ENCODE measurements at regions not wholly inside any gene's neighbourhood (a gene's known extent, or its start where the extent isn't known, plus 50 kb on each side); places are given as distances from the start of the nearest gene placed in this dataset.
A peak's percentile ranks its signal among the peaks of the same experiment; 100 is the strongest.
"Not testable (repeated sequence)": the region's sequence is repeated elsewhere in the genome, so short reads cannot be mapped to it uniquely, and the experiment has no call there.

GRCh38 chr9:119898316-119898715 is 529.1 kb upstream of the BRINP1 start:
- no peak for DNase-seq

DNA sequence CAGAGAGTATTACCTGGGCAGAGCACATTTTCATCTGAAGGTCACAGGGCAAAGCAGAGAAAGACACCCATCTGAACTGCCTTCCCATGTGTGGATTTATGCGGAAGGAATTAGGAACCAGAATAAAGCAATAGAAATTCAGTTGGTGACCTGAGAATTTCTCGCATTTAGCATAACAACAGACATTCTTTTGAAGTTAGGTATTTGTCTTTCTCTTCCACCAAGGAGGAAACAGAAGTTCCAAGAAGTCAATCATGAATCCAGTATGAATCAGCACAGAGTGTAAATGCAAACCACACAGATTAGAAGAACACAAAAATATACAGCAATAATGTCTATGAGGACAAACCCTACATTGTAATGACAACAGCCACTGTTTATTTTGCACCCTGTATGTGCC is 515.2 kb upstream of the BRINP1 start:
- no peak for DNase-seq

- no peak for DNase-seq
Measured at GRCh38 chr9:119881898-119882297, 512.7 kb upstream of the BRINP1 start.

GRCh38 chr9:119880361-119880760 is 511.1 kb upstream of the BRINP1 start:
- DNase-seq: peak in 1 of 2 experiments; percentile 46

DNA sequence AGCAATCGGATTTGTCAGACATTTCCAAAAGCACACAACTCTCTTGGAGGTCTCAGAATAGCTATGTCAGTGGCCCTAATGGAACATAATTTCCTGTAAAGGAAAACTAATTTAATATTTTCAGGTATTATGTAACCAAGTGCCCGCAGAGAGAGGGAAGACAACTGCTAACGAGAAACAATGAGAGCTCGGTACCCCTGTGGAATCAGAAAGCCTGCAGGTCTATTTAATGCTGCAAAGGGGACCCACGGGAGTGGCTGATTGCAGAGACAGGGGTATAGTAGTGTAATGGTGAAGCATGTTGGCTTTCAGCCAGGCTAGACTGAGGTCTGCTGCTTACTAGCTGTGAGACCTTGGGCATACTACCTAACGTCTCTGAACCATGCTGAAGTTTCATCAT is 508.1 kb upstream of the BRINP1 start:
- DNase-seq: no peak

GRCh38 chr9:119873877-119874276 is 504.6 kb upstream of the BRINP1 start:
- DNase-seq: no peak

- DNase-seq: not testable (repeated sequence)
Measured at GRCh38 chr9:119870251-119870650, 501.0 kb upstream of the BRINP1 start.

- DNase-seq: no peak
Measured at GRCh38 chr9:119868694-119869093, 499.5 kb upstream of the BRINP1 start.

DNA sequence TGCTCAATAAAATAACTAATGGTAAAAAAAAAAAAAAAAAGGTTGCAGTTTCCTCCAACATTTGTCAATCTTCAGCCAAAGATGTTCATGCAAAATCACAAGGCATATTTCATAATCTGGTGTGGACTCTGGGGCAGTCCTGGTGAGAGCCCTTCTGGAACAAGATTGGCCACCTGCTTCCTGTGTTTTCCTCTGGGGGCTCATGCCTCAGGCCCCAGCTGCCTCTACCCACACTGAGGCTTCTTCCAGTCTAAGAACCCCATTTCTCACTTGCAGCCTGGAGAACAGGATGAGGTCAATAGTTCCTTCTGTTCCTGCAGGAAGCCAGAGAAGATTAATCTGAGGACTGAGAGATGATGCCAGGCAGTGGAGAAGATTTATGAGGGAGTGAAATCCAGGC is 492.6 kb upstream of the BRINP1 start:
- peak in 1 of 2 experiments; percentile 29 for DNase-seq

DNA sequence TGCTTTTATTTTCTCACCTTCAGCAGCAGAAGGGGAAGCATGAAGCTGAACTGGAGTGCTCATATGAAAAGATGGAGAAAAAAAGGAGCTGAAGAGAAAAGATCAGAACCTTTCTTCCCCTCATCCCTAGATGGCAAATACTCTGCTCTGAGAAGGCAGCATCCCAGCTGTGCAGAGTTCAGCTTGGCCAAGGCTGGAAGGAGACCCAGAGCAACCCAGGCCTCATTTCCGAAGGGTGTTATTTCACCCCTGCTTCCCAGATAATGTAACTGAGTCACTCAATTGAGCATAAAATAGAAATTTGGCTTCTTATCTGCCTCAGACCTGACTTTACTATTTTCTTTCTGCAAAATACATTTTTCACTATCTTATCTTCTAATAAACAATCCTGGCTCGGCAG is 489.9 kb upstream of the BRINP1 start:
- DNase-seq: no peak

- no peak for DNase-seq
Measured at GRCh38 chr9:119853126-119853525, 483.9 kb upstream of the BRINP1 start.

GRCh38 chr9:119852390-119852789 is 483.2 kb upstream of the BRINP1 start:
- no peak for DNase-seq

GRCh38 chr9:119844431-119844830 is 475.2 kb upstream of the BRINP1 start:
- peak; percentile 65 to 87 for DNase-seq

GRCh38 chr9:119841016-119841415 is 471.8 kb upstream of the BRINP1 start:
- DNase-seq: no peak

DNA sequence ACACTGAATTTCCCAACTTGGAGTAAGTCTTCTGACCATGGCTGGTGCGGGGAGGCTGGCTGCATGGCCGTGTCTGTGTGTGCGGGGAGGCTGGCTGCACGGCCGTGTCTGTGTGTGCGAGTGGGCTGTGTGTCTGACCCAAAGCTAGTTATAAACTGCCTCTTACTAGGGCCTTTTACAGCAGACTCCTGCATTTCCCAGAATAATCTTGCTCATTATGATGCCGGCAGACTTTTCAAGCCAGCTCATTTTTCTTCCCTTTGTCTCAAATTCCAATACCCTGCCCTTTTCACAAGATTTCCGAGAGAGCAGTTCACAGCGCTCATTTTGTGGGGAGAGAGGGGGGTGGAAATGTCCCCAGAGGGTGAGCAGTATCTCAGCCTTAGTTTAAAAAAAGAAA is 470.7 kb upstream of the BRINP1 start:
- no peak for DNase-seq

GRCh38 chr9:119838210-119838609 is 469.0 kb upstream of the BRINP1 start:
- no peak for DNase-seq

DNA sequence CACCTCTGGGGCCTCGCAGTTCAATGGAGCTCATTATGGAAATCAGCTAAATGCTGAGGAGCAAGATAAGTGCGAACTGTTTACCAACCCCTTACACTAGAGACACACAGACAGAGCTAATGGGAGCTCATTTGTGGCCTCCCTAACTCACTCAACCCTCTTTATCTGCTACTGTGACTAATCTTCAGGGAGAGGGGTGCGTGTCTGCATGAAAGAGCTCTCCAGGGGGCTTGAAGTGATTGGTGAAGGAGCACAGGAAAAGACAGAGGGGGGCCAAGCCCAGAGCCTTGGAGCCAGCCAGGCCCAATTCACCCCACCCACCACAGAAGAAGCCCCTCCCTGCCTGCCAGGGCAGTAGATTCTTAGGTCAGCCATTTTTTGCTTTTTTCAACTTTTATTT is 466.8 kb upstream of the BRINP1 start:
- DNase-seq: peak; percentile 48 to 72

DNA sequence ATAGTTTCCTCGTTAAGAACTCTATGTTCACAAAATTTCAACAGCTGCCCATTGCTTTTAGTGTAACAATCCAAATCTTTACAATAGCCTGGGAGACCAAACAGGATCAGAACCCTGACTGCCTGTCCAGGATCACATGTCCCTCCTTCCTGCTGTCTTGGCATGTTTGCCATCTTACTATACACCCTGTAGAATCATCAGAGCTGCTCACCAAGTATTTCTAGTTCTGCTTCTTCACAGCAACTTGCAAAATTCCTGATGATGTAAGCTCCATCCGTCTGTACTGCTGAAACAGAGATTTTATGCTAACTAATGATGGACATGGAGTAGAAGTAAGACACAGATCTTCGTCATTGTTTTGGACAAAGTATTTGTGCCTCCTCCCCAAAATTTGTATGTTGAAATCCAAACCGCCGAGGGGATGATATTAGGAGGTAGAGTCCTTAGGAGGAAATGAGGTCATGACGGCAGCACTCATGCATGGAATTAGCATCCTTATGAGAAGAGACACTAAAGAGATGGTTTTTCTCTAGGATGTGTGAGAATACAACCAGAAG is 464.9 kb upstream of the BRINP1 start:
- no peak for DNase-seq

GRCh38 chr9:119831309-119831708 is 462.1 kb upstream of the BRINP1 start:
- DNase-seq: no peak

- DNase-seq: no peak
Measured at GRCh38 chr9:119829748-119830147, 460.5 kb upstream of the BRINP1 start.

DNA sequence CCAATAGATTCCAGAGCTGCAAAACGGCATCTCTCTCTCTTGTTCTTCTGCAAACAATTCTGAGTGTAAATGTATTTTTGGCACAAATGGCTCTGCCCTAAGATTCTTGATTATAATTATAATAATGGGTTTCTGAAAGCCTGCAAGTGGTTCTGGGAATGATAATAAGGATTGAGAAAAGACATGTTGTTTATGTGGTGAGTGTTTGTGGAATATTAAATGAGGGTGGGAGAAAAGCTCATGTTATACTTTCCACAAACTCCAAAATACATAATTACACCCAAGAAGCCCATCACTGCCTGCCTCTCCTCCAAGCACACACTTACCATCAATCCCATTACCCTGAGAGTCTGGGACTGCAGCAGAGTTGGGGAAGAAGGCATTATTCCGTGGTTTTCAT is 460.0 kb upstream of the BRINP1 start:
- no peak for DNase-seq

DNA sequence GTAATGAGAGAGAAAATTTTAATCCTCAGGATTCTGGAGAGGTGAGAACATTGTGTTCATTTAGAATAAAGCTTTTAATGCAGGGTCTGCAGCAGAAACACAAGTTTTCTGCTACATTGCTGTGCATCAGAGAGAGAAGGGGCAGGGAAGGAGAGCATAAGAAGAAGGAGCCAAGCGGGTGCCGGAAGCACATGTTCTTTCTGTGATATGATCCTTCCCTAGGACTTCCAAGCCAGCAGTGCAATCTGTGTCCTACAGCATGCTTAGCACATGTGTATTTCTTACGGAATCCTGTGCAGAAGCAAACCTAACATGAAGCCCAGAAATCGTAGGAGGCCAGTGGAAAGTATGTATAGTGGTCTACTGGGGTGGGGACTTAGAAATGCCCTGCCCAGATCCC is 458.3 kb upstream of the BRINP1 start:
- DNase-seq: peak in 1 of 2 experiments; percentile 1

GRCh38 chr9:119827126-119827525 is 457.9 kb upstream of the BRINP1 start:
- DNase-seq: no peak

GRCh38 chr9:119818726-119819435 is 449.6 kb upstream of the BRINP1 start:
- no peak for DNase-seq

All from NCI-H524 (cell line).